ENCODE measurements at regions not wholly inside any gene's neighbourhood (a gene's known extent, or its start where the extent isn't known, plus 50 kb on each side); places are given as distances from the start of the nearest gene placed in this dataset.

- no peak overlapping the region for H2AFZ ChIP-seq (ENCODE audit: control insufficient read depth, low read length)
- no peaks in the 10 kb centered on the region for H4K20me1 ChIP-seq (ENCODE audit: control insufficient read depth, extremely low read depth, insufficient read depth, low read length)
- H3K9me1 ChIP-seq (ENCODE audit: control insufficient read depth, extremely low read depth, insufficient read depth, low read length): no peaks in the 10 kb centered on the region
- no peak for FAIRE-seq
- no peak overlapping the region for H3K4me3 ChIP-seq (ENCODE audit: control insufficient read depth in 2 of 3, extremely low read depth in 1 of 3, insufficient read depth in 2 of 3, low read depth in 1 of 3, low read length in 3 of 3)
- no peaks in the 10 kb centered on the region for H3K9me3 ChIP-seq (ENCODE audit: control insufficient read depth, low read depth, low read length)
- no peaks in the 10 kb centered on the region for H3K4me1 ChIP-seq (ENCODE audit: control insufficient read depth, extremely low read depth, insufficient read depth, low read length)
- no peak overlapping the region for H3K27ac ChIP-seq (ENCODE audit: control insufficient read depth, insufficient read depth, low read length)
- dilution Hi-C loops (cut with MboI; ENCODE audit: extremely low pct_ligation_motif_present, low sequenced_read_pairs): no loop called here
- H3K9ac ChIP-seq (ENCODE audit: control insufficient read depth, extremely low read depth, insufficient read depth, low read length): no peak overlapping the region
- no peaks in the 10 kb centered on the region for H3K36me3 ChIP-seq (ENCODE audit: control insufficient read depth in 2 of 2, extremely low read depth in 1 of 2, insufficient read depth in 2 of 2, low read length in 2 of 2)
- no peak for TF ChIP-seq CTCF (optimal IDR thresholded peaks at IDR 0.05 in 1 of 3, IDR thresholded peaks at IDR 0.05 in 1 of 3, conservative IDR thresholded peaks at IDR 0.05 in 1 of 3; ENCODE audit: extremely low read depth in 1 of 3, insufficient read depth in 2 of 3, low read length in 3 of 3)
- no peak for TF ChIP-seq EZH2 (IDR thresholded peaks at IDR 0.05; ENCODE audit: low read length)
- no peaks in the 10 kb centered on the region for H3K27me3 ChIP-seq (ENCODE audit: control insufficient read depth, extremely low read depth, insufficient read depth, low read length)
- H3K79me2 ChIP-seq (ENCODE audit: control insufficient read depth, insufficient read depth, low read length): no peaks in the 10 kb centered on the region
- DNase-seq (ENCODE audit: low read depth, low spot score): no peak
- H3K4me2 ChIP-seq (ENCODE audit: control insufficient read depth, extremely low read depth, insufficient read depth, low read depth, low read length): no peak overlapping the region
These were observed 186.7 kb downstream of the MAT2B start for GRCh38 chr5:163692091-163692490.

- H3K27ac ChIP-seq (ENCODE audit: control insufficient read depth, insufficient read depth, low read length): no peak overlapping the region
- H3K27me3 ChIP-seq (ENCODE audit: control insufficient read depth, extremely low read depth, insufficient read depth, low read length): no peaks in the 10 kb centered on the region
- H3K9me3 ChIP-seq (ENCODE audit: control insufficient read depth, low read depth, low read length): no peaks in the 10 kb centered on the region
- no peaks in the 10 kb centered on the region for H3K4me1 ChIP-seq (ENCODE audit: control insufficient read depth, extremely low read depth, insufficient read depth, low read length)
- no peaks in the 10 kb centered on the region for H4K20me1 ChIP-seq (ENCODE audit: control insufficient read depth, extremely low read depth, insufficient read depth, low read length)
- TF ChIP-seq CTCF (optimal IDR thresholded peaks at IDR 0.05 in 1 of 3, IDR thresholded peaks at IDR 0.05 in 1 of 3, conservative IDR thresholded peaks at IDR 0.05 in 1 of 3; ENCODE audit: extremely low read depth in 1 of 3, insufficient read depth in 2 of 3, low read length in 3 of 3) (peak; percentile 63 to 81 (median 70)), EZH2 (IDR thresholded peaks at IDR 0.05; ENCODE audit: low read length) (no peak)
- no peak overlapping the region for H3K4me3 ChIP-seq (ENCODE audit: control insufficient read depth in 2 of 3, extremely low read depth in 1 of 3, insufficient read depth in 2 of 3, low read depth in 1 of 3, low read length in 3 of 3)
- DNase-seq (ENCODE audit: low read depth, low spot score) (no peak), FAIRE-seq (peak; percentile 80)
- no peak overlapping the region for H2AFZ ChIP-seq (ENCODE audit: control insufficient read depth, low read length)
- no peaks in the 10 kb centered on the region for H3K79me2 ChIP-seq (ENCODE audit: control insufficient read depth, insufficient read depth, low read length)
- H3K9me1 ChIP-seq (ENCODE audit: control insufficient read depth, extremely low read depth, insufficient read depth, low read length): no peaks in the 10 kb centered on the region
- no peak overlapping the region for H3K4me2 ChIP-seq (ENCODE audit: control insufficient read depth, extremely low read depth, insufficient read depth, low read depth, low read length)
- H3K9ac ChIP-seq (ENCODE audit: control insufficient read depth, extremely low read depth, insufficient read depth, low read length): no peak overlapping the region
- dilution Hi-C loops (cut with MboI; ENCODE audit: extremely low pct_ligation_motif_present, low sequenced_read_pairs): no loop called here
- H3K36me3 ChIP-seq (ENCODE audit: control insufficient read depth in 2 of 2, extremely low read depth in 1 of 2, insufficient read depth in 2 of 2, low read length in 2 of 2): no peaks in the 10 kb centered on the region
These were observed 190.6 kb downstream of the MAT2B start for GRCh38 chr5:163695830-163696578.

All from keratinocyte (primary cell).